Smooth muscle cell (in vitro differentiated cells): ENCODE measurements at regions not wholly inside any gene's neighbourhood (a gene's known extent, or its start where the extent isn't known, plus 50 kb on each side); places are given as distances from the start of the nearest gene placed in this dataset.

ENCODE experiments used
- DNase-seq: peaks from one replicate; lab custom pipeline; 2025; ENCODE audit not compliant: unreplicated experiment; lab: John Stamatoyannopoulos, UW
- H2AFZ ChIP-seq: fragments of 200-600 bp; sonication (generic); 2 replicates; pipeline ENCODE4 v1.6.0; 2016; ENCODE audit warnings: antibody characterized with exemption, low read depth, mild to moderate bottlenecking
- H3F3A ChIP-seq: fragments of 200-600 bp; sonication (generic); 2 replicates; pipeline ENCODE4 v1.6.0; 2017; ENCODE audit warnings: antibody characterized with exemption, low read depth
- H3K27ac ChIP-seq: fragments of 200-600 bp; sonication (generic); 2 replicates; pipeline ENCODE4 v1.5.1; 2016; ENCODE audit warnings: low read depth, mild to moderate bottlenecking
- H3K27me3 ChIP-seq: fragments of 200-600 bp; sonication (generic); 2 replicates; pipeline ENCODE4 v1.6.1; 2016; ENCODE audit warnings: low read depth, mild to moderate bottlenecking
- H3K36me3 ChIP-seq: fragments of 200-600 bp; sonication (generic); 2 replicates; pipeline ENCODE4 v1.5.1; 2016; ENCODE audit warnings: low read depth
- H3K4me1 ChIP-seq: fragments of 200-600 bp; sonication (generic); 2 replicates; pipeline ENCODE4 v1.5.1; 2016; ENCODE audit warnings: low read depth
- H3K4me2 ChIP-seq: fragments of 200-600 bp; sonication (generic); 2 replicates; pipeline ENCODE4 v1.6.0; 2016; ENCODE audit warnings: mild to moderate bottlenecking
- H3K4me3 ChIP-seq: fragments of 200-600 bp; sonication (generic); 2 replicates; pipeline ENCODE4 v1.5.1; 2016; ENCODE audit warnings: mild to moderate bottlenecking
- H3K79me2 ChIP-seq: fragments of 200-600 bp; sonication (generic); 2 replicates; pipeline ENCODE4 v1.6.0; 2016; ENCODE audit warnings: low read depth, mild to moderate bottlenecking
- H3K9ac ChIP-seq: fragments of 200-600 bp; sonication (generic); 2 replicates; pipeline ENCODE4 v1.6.0; 2016; ENCODE audit warnings: low read depth
- H3K9me3 ChIP-seq: fragments of 200-600 bp; sonication (generic); replicated peaks from 2 replicates; pipeline ENCODE4 v1.5.1; 2016; ENCODE audit warnings: low read depth
- H4K20me1 ChIP-seq: fragments of 200-600 bp; sonication (generic); 2 replicates; pipeline ENCODE4 v1.6.0; 2016; ENCODE audit warnings: low read depth
- WGBS: methylation state at CpG from one replicate; pipeline ENCODE4 v1.1.7; 2016; ENCODE audit warnings: low lambda C conversion rate; 5-methylcytosine and 5-hydroxymethylcytosine counted together
- TF ChIP-seq, protein P1 (sequence below): fragments of 200-600 bp; sonication (generic); IDR thresholded peaks from 2 replicates; pipeline ENCODE4 v1.5.1; 2017; ENCODE audit warnings: borderline replicate concordance, mild to moderate bottlenecking, antibody characterized with exemption; ENCODE audit not compliant: insufficient read depth, poor library complexity, severe bottlenecking

DNA sequence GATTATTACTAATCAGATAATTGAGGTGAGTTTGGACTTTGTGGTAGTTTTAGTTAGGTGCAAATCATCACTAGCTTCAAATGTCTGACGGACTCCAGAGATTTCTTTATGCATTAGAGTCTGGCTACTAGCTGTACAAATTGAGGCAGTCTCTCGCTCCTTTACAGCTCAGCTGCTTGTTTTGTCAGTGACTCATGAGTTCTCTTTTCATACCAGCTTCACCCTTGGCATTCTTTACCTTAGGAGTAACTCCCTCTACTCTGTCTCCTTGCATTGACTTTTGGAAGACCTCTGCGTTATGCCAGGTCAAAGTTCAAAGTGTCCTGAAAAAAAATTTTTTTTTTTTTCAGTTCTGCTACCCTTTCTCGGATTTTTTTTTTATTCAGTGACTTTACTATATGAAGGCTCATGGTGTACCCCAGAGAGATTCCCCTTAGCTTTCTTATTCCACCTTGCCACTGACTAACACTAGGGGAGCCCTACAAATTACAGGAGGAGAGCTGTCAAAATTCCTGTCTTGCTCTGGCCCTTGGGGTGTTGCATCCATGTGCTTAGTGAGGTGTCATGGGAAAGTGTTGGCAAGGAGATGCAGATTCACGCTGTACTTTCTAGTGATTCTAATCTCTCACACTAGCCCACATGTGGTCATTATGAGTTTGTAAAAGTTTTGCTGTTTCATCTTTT is 576.6 kb downstream of the ADGRL2 start:
- WGBS = 52% methylated on average over 5 of the region's 5 CpGs
- DNase-seq = no peak

DNA sequence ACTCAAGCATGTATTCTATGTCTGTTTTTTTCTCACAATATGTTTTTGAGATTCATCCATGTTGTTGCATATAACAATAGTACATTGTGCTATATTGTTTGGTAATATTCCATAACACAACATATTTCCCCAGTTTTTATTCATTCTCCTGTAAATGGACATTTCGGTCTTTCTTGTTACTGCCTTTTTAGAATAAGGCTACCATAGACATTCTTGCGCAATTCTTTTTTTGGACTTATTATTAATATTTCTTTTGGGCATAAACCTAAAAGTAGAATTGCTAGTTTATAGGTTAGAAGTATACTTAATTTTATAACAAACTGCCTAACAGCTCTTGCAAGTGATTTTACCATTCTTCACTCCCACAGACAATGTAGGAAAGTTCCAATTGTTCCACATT is 573.0 kb downstream of the ADGRL2 start:
- TF ChIP-seq, protein P1, sequence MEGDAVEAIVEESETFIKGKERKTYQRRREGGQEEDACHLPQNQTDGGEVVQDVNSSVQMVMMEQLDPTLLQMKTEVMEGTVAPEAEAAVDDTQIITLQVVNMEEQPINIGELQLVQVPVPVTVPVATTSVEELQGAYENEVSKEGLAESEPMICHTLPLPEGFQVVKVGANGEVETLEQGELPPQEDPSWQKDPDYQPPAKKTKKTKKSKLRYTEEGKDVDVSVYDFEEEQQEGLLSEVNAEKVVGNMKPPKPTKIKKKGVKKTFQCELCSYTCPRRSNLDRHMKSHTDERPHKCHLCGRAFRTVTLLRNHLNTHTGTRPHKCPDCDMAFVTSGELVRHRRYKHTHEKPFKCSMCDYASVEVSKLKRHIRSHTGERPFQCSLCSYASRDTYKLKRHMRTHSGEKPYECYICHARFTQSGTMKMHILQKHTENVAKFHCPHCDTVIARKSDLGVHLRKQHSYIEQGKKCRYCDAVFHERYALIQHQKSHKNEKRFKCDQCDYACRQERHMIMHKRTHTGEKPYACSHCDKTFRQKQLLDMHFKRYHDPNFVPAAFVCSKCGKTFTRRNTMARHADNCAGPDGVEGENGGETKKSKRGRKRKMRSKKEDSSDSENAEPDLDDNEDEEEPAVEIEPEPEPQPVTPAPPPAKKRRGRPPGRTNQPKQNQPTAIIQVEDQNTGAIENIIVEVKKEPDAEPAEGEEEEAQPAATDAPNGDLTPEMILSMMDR = no peak
- no peaks in the 10 kb centered on the region for H4K20me1 ChIP-seq
- no peak overlapping the region for H3K4me3 ChIP-seq

More for the DNA sequence above, 576.6 kb downstream of the ADGRL2 start:
- H3K27me3 ChIP-seq = no peaks in the 10 kb centered on the region
- H3K27ac ChIP-seq = no peak overlapping the region
- H3K9ac ChIP-seq = no peak overlapping the region
- H3K79me2 ChIP-seq = no peaks in the 10 kb centered on the region
- no peak overlapping the region for H3K4me2 ChIP-seq
- H4K20me1 ChIP-seq = no peaks in the 10 kb centered on the region
- no peaks in the 10 kb centered on the region for H3K36me3 ChIP-seq
- TF ChIP-seq, protein P1 = no peak
- no peak overlapping the region for H3K4me3 ChIP-seq
- H3K4me1 ChIP-seq = peaks cover 5% of the 10 kb centered on the region
- H3K9me3 ChIP-seq = no peaks in the 10 kb centered on the region
- H2AFZ ChIP-seq = no peak overlapping the region
- no peaks in the 10 kb centered on the region for H3F3A ChIP-seq

DNA sequence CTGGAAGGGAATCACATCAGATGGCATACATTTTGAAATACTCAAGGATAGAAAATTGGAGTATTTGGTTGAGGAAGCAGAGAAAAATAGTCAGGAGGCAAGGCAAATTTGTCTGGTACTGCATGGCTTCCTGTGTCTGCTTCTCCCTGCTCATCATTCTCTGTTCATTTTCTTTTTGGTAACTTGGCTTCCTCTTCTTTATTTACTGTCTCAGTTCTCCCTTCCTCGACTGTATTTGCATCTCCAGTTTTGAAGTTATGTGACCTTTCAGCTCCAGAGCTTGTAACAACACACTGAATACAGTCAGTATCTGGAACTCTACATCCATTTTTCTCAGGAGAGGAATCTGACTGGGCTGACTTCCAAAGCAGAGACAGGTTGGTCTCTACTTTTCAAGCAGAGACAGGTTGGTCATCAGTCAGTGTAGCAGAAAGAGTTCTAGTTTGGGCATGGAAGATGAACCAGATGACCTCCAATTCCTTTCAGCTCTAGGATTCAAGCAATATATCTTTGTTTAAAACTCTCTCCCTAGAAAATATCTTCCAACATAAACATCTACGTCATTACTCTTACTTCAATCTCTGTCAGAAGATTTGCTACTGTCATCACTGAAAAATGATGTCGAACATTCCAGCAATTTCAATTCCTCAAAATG is 571.2 kb downstream of the ADGRL2 start:
- 65% methylated on average over 3 of the region's 3 CpGs for WGBS
- no peaks in the 10 kb centered on the region for H3K79me2 ChIP-seq
- no peak overlapping the region for H3K27ac ChIP-seq
- H3F3A ChIP-seq = no peaks in the 10 kb centered on the region
- H3K4me1 ChIP-seq = peaks cover 5% of the 10 kb centered on the region
- no peaks in the 10 kb centered on the region for H3K9me3 ChIP-seq
- H3K27me3 ChIP-seq = no peaks in the 10 kb centered on the region
- no peak overlapping the region for H3K9ac ChIP-seq
- H4K20me1 ChIP-seq = no peaks in the 10 kb centered on the region
- TF ChIP-seq, protein P1 = no peak
- no peak for DNase-seq
- no peak overlapping the region for H3K4me3 ChIP-seq
- H2AFZ ChIP-seq = no peak overlapping the region
- no peak overlapping the region for H3K4me2 ChIP-seq
- H3K36me3 ChIP-seq = no peaks in the 10 kb centered on the region

More for the DNA sequence above, 573.0 kb downstream of the ADGRL2 start:
- no peak overlapping the region for H3K4me2 ChIP-seq
- no peak for DNase-seq
- no peak overlapping the region for H2AFZ ChIP-seq
- H3K9ac ChIP-seq = no peak overlapping the region
- H3K27ac ChIP-seq = no peak overlapping the region
- no peaks in the 10 kb centered on the region for H3K27me3 ChIP-seq
- no peaks in the 10 kb centered on the region for H3K36me3 ChIP-seq
- H3K9me3 ChIP-seq = no peaks in the 10 kb centered on the region
- peaks cover 5% of the 10 kb centered on the region for H3K4me1 ChIP-seq
- 97% methylated on average over 2 of the region's 2 CpGs for WGBS
- H3F3A ChIP-seq = no peaks in the 10 kb centered on the region
- H3K79me2 ChIP-seq = no peaks in the 10 kb centered on the region
